Endodermal cell (in vitro differentiated cells): ENCODE measurements at regions not wholly inside any gene's neighbourhood (a gene's known extent, or its start where the extent isn't known, plus 50 kb on each side); places are given as distances from the start of the nearest gene placed in this dataset.

Experiments
- DNase-seq: peaks from one replicate; pipeline ENCODE4 v3.0.0-alpha.2; 2017
- H3K27ac ChIP-seq: 2 replicates; pipeline ENCODE4 v1.5.1; 2013; ENCODE audit warnings: mild to moderate bottlenecking, low read depth, low read length, moderate library complexity
- H3K27me3 ChIP-seq: 2 replicates; pipeline ENCODE4 v1.6.1; 2013; ENCODE audit warnings: mild to moderate bottlenecking, low read length, moderate library complexity; ENCODE audit not compliant: insufficient read depth, control insufficient read depth, poor library complexity, severe bottlenecking
- H3K36me3 ChIP-seq: 2 replicates; pipeline ENCODE4 v1.7.0; 2013; ENCODE audit warnings: mild to moderate bottlenecking, low read length, moderate library complexity; ENCODE audit not compliant: control insufficient read depth, insufficient read depth
- H3K4me1 ChIP-seq: one replicate; pipeline ENCODE4 v1.7.0; 2013; ENCODE audit warnings: low read length; ENCODE audit not compliant: control insufficient read depth, insufficient read depth
- H3K4me3 ChIP-seq: 2 replicates; pipeline ENCODE4 v1.5.1; 2013; ENCODE audit warnings: mild to moderate bottlenecking, low read length, moderate library complexity
- H3K9ac ChIP-seq: 2 replicates; pipeline ENCODE4 v1.6.1; 2013; ENCODE audit warnings: mild to moderate bottlenecking, low read length, moderate library complexity; ENCODE audit not compliant: poor library complexity, severe bottlenecking; ENCODE audit errors: extremely low read depth
- H3K9me3 ChIP-seq: 2 replicates; pipeline ENCODE4 v1.6.1; 2013; ENCODE audit warnings: mild to moderate bottlenecking, low read length, moderate library complexity; ENCODE audit not compliant: control insufficient read depth
- H3K27ac Mint-ChIP-seq: 2 replicates; pipeline ENCODE4 v1.8.0; 2020; ENCODE audit warnings: mixed read lengths
- H3K27me3 Mint-ChIP-seq: 2 replicates; pipeline ENCODE4 v1.8.0; 2021; ENCODE audit warnings: mild to moderate bottlenecking, mixed read lengths; ENCODE audit not compliant: insufficient read depth
- H3K36me3 Mint-ChIP-seq: 2 replicates; pipeline ENCODE4 v1.8.0; 2020; ENCODE audit warnings: low read depth, mixed read lengths
- H3K4me1 Mint-ChIP-seq: 2 replicates; pipeline ENCODE4 v1.8.0; 2020; ENCODE audit warnings: mixed read lengths
- H3K4me3 Mint-ChIP-seq: 2 replicates; pipeline ENCODE4 v1.8.0; 2020; ENCODE audit warnings: mild to moderate bottlenecking, moderate library complexity, mixed read lengths
- H3K9me3 Mint-ChIP-seq: 2 replicates; pipeline ENCODE4 v1.8.0; 2020; ENCODE audit warnings: mild to moderate bottlenecking, mixed read lengths
- WGBS, 2 experiments: methylation state at CpG; one replicate each; pipeline versions ENCODE4 v1.1.5 to v1.1.7; 2013; ENCODE audit warnings: missing lambda C conversion rate in 2 of 2, mixed read lengths in 1 of 2; ENCODE audit not compliant: insufficient coverage in 1 of 2, insufficient read length in 1 of 2; 5-methylcytosine and 5-hydroxymethylcytosine counted together
- TF ChIP-seq, protein P1 (sequence below): fragments of 200-600 bp; sonication (generic); conservative IDR thresholded peaks from 2 replicates; pipeline ENCODE4 v1.5.0; 2021; ENCODE audit warnings: antibody characterized with exemption, mild to moderate bottlenecking

DNA sequence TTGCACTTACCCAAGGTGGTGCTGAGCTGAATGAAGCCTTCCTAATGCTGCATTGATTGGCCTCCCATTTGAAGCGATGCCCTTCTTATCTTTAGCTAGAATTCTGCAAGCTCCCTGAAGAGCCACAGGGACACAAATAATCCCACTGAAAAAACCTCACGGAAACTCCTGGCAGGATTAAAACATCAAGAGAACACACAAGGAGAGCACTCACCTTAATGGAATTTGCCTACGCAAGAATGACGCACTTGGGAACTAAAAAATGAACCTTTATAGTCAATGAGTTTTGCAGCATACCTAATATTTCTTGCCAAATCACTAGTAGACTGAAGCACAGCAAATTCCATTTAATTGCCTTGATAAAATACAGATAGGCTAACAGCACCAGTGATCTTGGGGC, 232.8 kb upstream of the UBASH3B start:
- TF ChIP-seq, protein P1, sequence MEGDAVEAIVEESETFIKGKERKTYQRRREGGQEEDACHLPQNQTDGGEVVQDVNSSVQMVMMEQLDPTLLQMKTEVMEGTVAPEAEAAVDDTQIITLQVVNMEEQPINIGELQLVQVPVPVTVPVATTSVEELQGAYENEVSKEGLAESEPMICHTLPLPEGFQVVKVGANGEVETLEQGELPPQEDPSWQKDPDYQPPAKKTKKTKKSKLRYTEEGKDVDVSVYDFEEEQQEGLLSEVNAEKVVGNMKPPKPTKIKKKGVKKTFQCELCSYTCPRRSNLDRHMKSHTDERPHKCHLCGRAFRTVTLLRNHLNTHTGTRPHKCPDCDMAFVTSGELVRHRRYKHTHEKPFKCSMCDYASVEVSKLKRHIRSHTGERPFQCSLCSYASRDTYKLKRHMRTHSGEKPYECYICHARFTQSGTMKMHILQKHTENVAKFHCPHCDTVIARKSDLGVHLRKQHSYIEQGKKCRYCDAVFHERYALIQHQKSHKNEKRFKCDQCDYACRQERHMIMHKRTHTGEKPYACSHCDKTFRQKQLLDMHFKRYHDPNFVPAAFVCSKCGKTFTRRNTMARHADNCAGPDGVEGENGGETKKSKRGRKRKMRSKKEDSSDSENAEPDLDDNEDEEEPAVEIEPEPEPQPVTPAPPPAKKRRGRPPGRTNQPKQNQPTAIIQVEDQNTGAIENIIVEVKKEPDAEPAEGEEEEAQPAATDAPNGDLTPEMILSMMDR = no peak
- Histone ChIP-seq H3K4me3 (no peak overlapping the region), H3K9ac (no peak overlapping the region), H3K36me3 (no peaks in the 10 kb centered on the region), H3K27ac (no peak overlapping the region), H3K9me3 (no peaks in the 10 kb centered on the region), H3K4me1 (peaks cover 12% of the 10 kb centered on the region), H3K27me3 (no peaks in the 10 kb centered on the region)
- no peaks in the 10 kb centered on the region for H3K27me3 Mint-ChIP-seq
- no peak for DNase-seq
- 88 to 94% methylated on average over 3 to 4 of the region's 4 CpGs for WGBS, 2 experiments
- H3K4me1 Mint-ChIP-seq = peaks cover 21% of the 10 kb centered on the region
- no peak overlapping the region for H3K4me3 Mint-ChIP-seq
- no peak overlapping the region for H3K27ac Mint-ChIP-seq
- H3K36me3 Mint-ChIP-seq = no peaks in the 10 kb centered on the region
- H3K9me3 Mint-ChIP-seq = no peaks in the 10 kb centered on the region

DNA sequence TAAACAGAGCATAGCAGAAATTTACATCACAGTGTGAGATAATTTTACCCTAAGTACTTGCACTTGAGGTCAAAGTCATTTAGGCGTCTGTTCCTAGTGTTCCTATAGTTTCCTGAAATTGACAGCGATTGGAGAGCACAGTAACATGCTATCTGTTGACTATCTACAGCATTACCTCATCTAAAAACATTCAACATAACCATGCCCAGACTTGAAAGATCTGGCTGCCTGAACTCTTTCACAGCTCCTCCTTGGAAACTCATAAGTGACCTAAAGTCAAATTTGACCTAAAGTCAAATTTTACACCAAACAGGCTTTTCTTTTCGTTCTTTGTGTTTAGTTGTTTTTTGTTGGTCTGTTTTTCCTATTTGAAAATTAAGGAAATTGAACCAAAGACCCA, 233.8 kb upstream of the UBASH3B start:
- no peak overlapping the region for H3K27ac ChIP-seq
- no peaks in the 10 kb centered on the region for H3K9me3 Mint-ChIP-seq
- TF ChIP-seq, protein P1 = no peak
- DNase-seq = no peak
- H3K4me3 Mint-ChIP-seq = no peak overlapping the region
- H3K36me3 Mint-ChIP-seq = no peaks in the 10 kb centered on the region
- H3K9me3 ChIP-seq = no peaks in the 10 kb centered on the region
- no peaks in the 10 kb centered on the region for H3K36me3 ChIP-seq
- H3K4me3 ChIP-seq = no peak overlapping the region
- H3K4me1 ChIP-seq = peaks cover 12% of the 10 kb centered on the region
- no peaks in the 10 kb centered on the region for H3K27me3 Mint-ChIP-seq
- H3K27ac Mint-ChIP-seq = no peak overlapping the region
- H3K4me1 Mint-ChIP-seq = peaks cover 21% of the 10 kb centered on the region
- 87 to 93% methylated on average over 2 to 3 of the region's 3 CpGs for WGBS, 2 experiments
- H3K27me3 ChIP-seq = no peaks in the 10 kb centered on the region
- no peak overlapping the region for H3K9ac ChIP-seq

DNA sequence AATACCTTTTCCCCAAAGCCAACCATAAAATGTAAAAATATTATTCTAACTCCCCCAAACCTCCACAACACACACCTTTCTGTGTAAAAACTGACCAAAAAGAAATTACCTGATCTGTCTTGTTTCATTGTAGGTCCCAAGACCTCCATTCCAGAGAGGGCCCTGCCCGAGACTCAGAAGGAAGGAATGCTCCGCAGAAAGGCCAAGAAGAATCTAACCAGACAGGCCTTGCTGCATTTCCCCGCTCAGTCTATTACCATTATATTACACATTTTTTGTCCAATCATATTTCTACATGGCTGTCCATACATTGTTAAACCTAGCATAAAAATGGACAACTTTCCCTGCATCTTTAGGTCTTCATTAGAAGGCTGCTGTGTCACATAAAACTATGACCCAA, 237.5 kb upstream of the UBASH3B start:
- no peak for DNase-seq
- WGBS, 2 experiments = 86 to 100% methylated on average over 1 to 3 of the region's 3 CpGs
- no peak overlapping the region for H3K9ac ChIP-seq

More for the DNA sequence above, 237.5 kb upstream of the UBASH3B start:
- Mint-ChIP-seq H3K27me3 (no peaks in the 10 kb centered on the region), H3K4me3 (no peak overlapping the region), H3K9me3 (peaks cover 13% of the 10 kb centered on the region), H3K4me1 (peaks cover 21% of the 10 kb centered on the region), H3K27ac (no peak overlapping the region), H3K36me3 (no peaks in the 10 kb centered on the region)
- H3K27ac ChIP-seq = no peak overlapping the region
- H3K36me3 ChIP-seq = no peaks in the 10 kb centered on the region
- H3K9me3 ChIP-seq = peaks cover 8% of the 10 kb centered on the region
- no peak overlapping the region for H3K4me3 ChIP-seq
- peaks cover 10% of the 10 kb centered on the region for H3K4me1 ChIP-seq
- H3K27me3 ChIP-seq = no peaks in the 10 kb centered on the region
- TF ChIP-seq, protein P1 = no peak
